HepG2 (cell line): ENCODE measurements at regions not wholly inside any gene's neighbourhood (a gene's known extent, or its start where the extent isn't known, plus 50 kb on each side); places are given as distances from the start of the nearest gene placed in this dataset.

ENCODE experiments used
- ATAC-seq: fragments of 200-7000 bp; cut with Tn5 transposase; 3 replicates; pipeline ENCODE4 v1.9.1; 2020; ENCODE audit warnings: mild to moderate bottlenecking, moderate library complexity
- BruUV-seq: library from RNA; stranded (reverse); fragments of 400-500 nt; replicated peaks from 2 replicates; lab custom pipeline; 2021; lab: Mats Ljungman, UMichigan
- CTCF ChIA-PET: fragments of 300-600 bp; formaldehyde crosslinking; extraction: SDS; loops from one replicate; lab custom pipeline; 2021; ENCODE audit warnings: low total read pairs, inconsistent platforms, low intra/inter-chr PET ratio; lab: Yijun Ruan, JAX
- POLR2A ChIA-PET: fragments of 350-600 bp; sonication (Branson Sonifier 250); formaldehyde crosslinking; loops from one replicate; lab custom pipeline; 2020; ENCODE audit warnings: antibody characterized with exemption, inconsistent platforms; lab: Yijun Ruan, JAX
- DNase-seq: peaks from one replicate; pipeline ENCODE4 v3.0.0-alpha.2; 2015; ENCODE audit warnings: low spot score
- FAIRE-seq: peaks from 3 replicates; lab custom pipeline; 2011; peaks lifted over from hg19 to GRCh38; lab: Jason Lieb, UNC
- H2AFZ ChIP-seq: one replicate; pipeline ENCODE4 v1.6.1; 2011; ENCODE audit warnings: low read length, inconsistent platforms
- H3K27ac ChIP-seq: fragments of 300-600 bp; 3 replicates; pipeline ENCODE4 v1.8.0; 2011; ENCODE audit warnings: mixed run types, mild to moderate bottlenecking, mixed read lengths, low read length, inconsistent platforms; ENCODE audit not compliant: insufficient read depth; ENCODE audit errors: extremely low read length
- H3K27me3 ChIP-seq, 2 experiments: fragments of 200-600 bp in 1 of 2; 2 replicates in 1 of 2; 3 replicates in 1 of 2; pipeline versions ENCODE4 v1.6.0 to v1.8.0; 2011; ENCODE audit warnings: low read length in 2 of 2, mild to moderate bottlenecking in 2 of 2, moderate library complexity in 2 of 2, inconsistent platforms in 1 of 2; ENCODE audit not compliant: insufficient read depth in 2 of 2, control insufficient read depth in 1 of 2
- H3K36me3 ChIP-seq, 2 experiments: fragments of 200-600 bp in 1 of 2; replicated peaks in 1 of 2; 2 replicates in 1 of 2; 3 replicates in 1 of 2; pipeline versions ENCODE4 v1.5.1 to v1.8.0; 2011; ENCODE audit warnings: low read length in 2 of 2, inconsistent platforms in 1 of 2; ENCODE audit not compliant: insufficient read depth in 2 of 2, control insufficient read depth in 1 of 2
- H3K4me1 ChIP-seq: 2 replicates; pipeline ENCODE4 v1.5.1; 2012; ENCODE audit warnings: low read length, inconsistent platforms; ENCODE audit not compliant: insufficient read depth
- H3K4me2 ChIP-seq: 2 replicates; pipeline ENCODE4 v1.6.0; 2011; ENCODE audit warnings: low read depth, low read length, inconsistent platforms
- H3K4me3 ChIP-seq, 3 experiments: fragments of 200-600 bp in 1 of 3; sonication (generic), shearing (Covaris generic) in 1 of 3; replicated peaks in 1 of 3; 2 replicates each; pipeline ENCODE4 v1.5.1; 2011 to 2016; ENCODE audit warnings: low read length in 3 of 3, inconsistent platforms in 2 of 3, low read depth in 2 of 3, mild to moderate bottlenecking in 2 of 3, control low read depth in 1 of 3, mixed read lengths in 1 of 3; ENCODE audit not compliant: insufficient read depth in 1 of 3
- H3K79me2 ChIP-seq: one replicate; pipeline ENCODE4 v1.6.1; 2011; ENCODE audit warnings: low read length, inconsistent platforms; ENCODE audit not compliant: insufficient read depth
- H3K9ac ChIP-seq: 2 replicates; pipeline ENCODE4 v1.6.0; 2011; ENCODE audit warnings: mild to moderate bottlenecking, low read depth, low read length, inconsistent platforms; ENCODE audit not compliant: insufficient read depth
- H3K9me3 ChIP-seq: 2 replicates; pipeline ENCODE4 v1.5.1; 2012; ENCODE audit warnings: mild to moderate bottlenecking, low read length
- H4K20me1 ChIP-seq: 2 replicates; pipeline ENCODE4 v1.6.0; 2011; ENCODE audit warnings: inconsistent platforms, mild to moderate bottlenecking, low read length, moderate library complexity; ENCODE audit not compliant: insufficient read depth
- AKAP8 ChIP-seq: sonication (generic); formaldehyde crosslinking; IDR thresholded peaks from 2 replicates; pipeline ENCODE4 v1.5.1; 2020; ENCODE audit warnings: mild to moderate bottlenecking, missing genetic modification reagents
- CHD2 ChIP-seq: IDR thresholded peaks from 2 replicates; pipeline ENCODE4 v1.6.1; 2011; ENCODE audit warnings: low read depth, low read length, improper control_type of control experiment
- CREM ChIP-seq, 2 experiments: sonication (generic) in 1 of 2; formaldehyde crosslinking in 1 of 2; IDR thresholded peaks; 2 replicates each; pipeline versions ENCODE4 v1.4.0 to v1.6.1; 2016 to 2020; ENCODE audit warnings: antibody characterized with exemption in 1 of 2, mild to moderate bottlenecking in 1 of 2, missing genetic modification reagents in 1 of 2
- FOXA3 ChIP-seq: IDR thresholded peaks from 2 replicates; pipeline ENCODE4 v1.6.1; 2016; ENCODE audit warnings: missing genetic modification reagents, missing compliant biosample characterization
- GZF1 ChIP-seq: sonication (generic); formaldehyde crosslinking; IDR thresholded peaks from 2 replicates; pipeline ENCODE4 v1.5.1; 2020; ENCODE audit warnings: mild to moderate bottlenecking, missing genetic modification reagents
- PHB2 ChIP-seq: fragments of 450-650 bp; IDR thresholded peaks from 2 replicates; pipeline ENCODE4 v1.6.1; 2018; ENCODE audit not compliant: partially characterized antibody
- ZBTB38 ChIP-seq: sonication (generic); formaldehyde crosslinking; IDR thresholded peaks from 2 replicates; pipeline ENCODE4 v1.5.1; 2020; ENCODE audit warnings: mild to moderate bottlenecking, missing genetic modification reagents
- ZNF136 ChIP-seq: sonication (generic); formaldehyde crosslinking; IDR thresholded peaks from 2 replicates; pipeline ENCODE4 v1.8.1; 2022; ENCODE audit warnings: low read depth, mild to moderate bottlenecking, moderate library complexity, missing genetic modification reagents
- ZNF720 ChIP-seq: sonication (generic); formaldehyde crosslinking; IDR thresholded peaks from 2 replicates; pipeline ENCODE4 v1.4.0; 2020; ENCODE audit warnings: missing genetic modification reagents
- WGBS: methylation state at CpG from one replicate; pipeline ENCODE4 v1.1.6; 2017; ENCODE audit warnings: low lambda C conversion rate; 5-methylcytosine and 5-hydroxymethylcytosine counted together
- in situ Hi-C: cut with HindIII; loops from 2 replicates; pipeline ENCODE4 v1.10.0; 2017; ENCODE audit warnings: low pct_unique_long_range_greater_than_20kb; ENCODE audit not compliant: extremely low pct_ligation_motif_present
- intact Hi-C: fragments of 100-400 bp; cut with micrococcal nuclease; formaldehyde crosslinking; loops from one replicate; pipeline ENCODE4 v1.10.0; 2022; ENCODE audit not compliant: unreplicated experiment
- TF ChIP-seq, protein P1 (sequence below): sonication (generic); formaldehyde crosslinking; IDR thresholded peaks from 2 replicates; pipeline ENCODE4 v1.5.1; 2020; ENCODE audit warnings: missing genetic modification reagents, mild to moderate bottlenecking, borderline replicate concordance
- TF ChIP-seq, protein P2 (sequence below): sonication (generic); formaldehyde crosslinking; IDR thresholded peaks from 2 replicates; pipeline ENCODE4 v1.9.0; 2021; ENCODE audit warnings: missing genetic modification reagents, mild to moderate bottlenecking, borderline replicate concordance
- TF ChIP-seq, protein P3 (sequence below): sonication (generic); formaldehyde crosslinking; IDR thresholded peaks from 2 replicates; pipeline ENCODE4 v1.4.0; 2020; ENCODE audit warnings: missing genetic modification reagents, mild to moderate bottlenecking, borderline replicate concordance

DNA sequence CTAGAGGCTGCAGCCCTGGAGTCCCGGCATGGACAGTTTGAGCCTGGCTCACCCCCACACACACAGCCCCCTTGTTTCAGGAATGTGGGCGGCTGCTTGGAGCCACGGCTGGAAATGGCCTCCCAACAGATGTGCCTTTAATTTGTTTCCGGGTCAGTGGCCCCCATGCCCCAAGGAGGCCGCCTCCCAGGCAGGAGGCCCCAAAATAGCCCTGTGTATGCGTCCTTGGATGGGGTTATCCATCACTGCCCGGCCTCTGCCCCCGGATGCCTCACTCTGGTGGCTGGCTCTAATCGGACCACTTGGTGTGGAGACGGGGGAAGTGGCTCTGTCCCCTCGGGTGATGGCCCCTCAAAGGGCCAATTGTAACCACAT lies 151.9 kb upstream of the MYCN start:
- no peak overlapping the region for H2AFZ ChIP-seq
- no peak overlapping the region for H3K9ac ChIP-seq
- H4K20me1 ChIP-seq, result no peaks in the 10 kb centered on the region; the same call in none of the 2 replicates
- FAIRE-seq (no peak), ATAC-seq (no peak)
- no peak overlapping the region for H3K27ac ChIP-seq
- no peak overlapping the region for H3K4me3 ChIP-seq
- no peaks in the 10 kb centered on the region for H3K4me1 ChIP-seq
- no peak overlapping the region for H3K4me2 ChIP-seq
- intact Hi-C loops (no loop called here), in situ Hi-C loops (no loop called here)
- ChIA-PET CTCF (no interaction called here), POLR2A (no interaction called here)
- WGBS, result 55% methylated on average over 5 of the region's 11 CpGs
- no peaks in the 10 kb centered on the region for H3K9me3 ChIP-seq
- H3K27me3 ChIP-seq, result peaks cover 2 to 36% of the 10 kb centered on the region in 2 experiments; a peak in 3 of 5 replicates
- no peaks in the 10 kb centered on the region for H3K36me3 ChIP-seq
- BruUV-seq, result no TSS peak
- no peaks in the 10 kb centered on the region for H3K79me2 ChIP-seq
- TF ChIP-seq, protein P1, sequence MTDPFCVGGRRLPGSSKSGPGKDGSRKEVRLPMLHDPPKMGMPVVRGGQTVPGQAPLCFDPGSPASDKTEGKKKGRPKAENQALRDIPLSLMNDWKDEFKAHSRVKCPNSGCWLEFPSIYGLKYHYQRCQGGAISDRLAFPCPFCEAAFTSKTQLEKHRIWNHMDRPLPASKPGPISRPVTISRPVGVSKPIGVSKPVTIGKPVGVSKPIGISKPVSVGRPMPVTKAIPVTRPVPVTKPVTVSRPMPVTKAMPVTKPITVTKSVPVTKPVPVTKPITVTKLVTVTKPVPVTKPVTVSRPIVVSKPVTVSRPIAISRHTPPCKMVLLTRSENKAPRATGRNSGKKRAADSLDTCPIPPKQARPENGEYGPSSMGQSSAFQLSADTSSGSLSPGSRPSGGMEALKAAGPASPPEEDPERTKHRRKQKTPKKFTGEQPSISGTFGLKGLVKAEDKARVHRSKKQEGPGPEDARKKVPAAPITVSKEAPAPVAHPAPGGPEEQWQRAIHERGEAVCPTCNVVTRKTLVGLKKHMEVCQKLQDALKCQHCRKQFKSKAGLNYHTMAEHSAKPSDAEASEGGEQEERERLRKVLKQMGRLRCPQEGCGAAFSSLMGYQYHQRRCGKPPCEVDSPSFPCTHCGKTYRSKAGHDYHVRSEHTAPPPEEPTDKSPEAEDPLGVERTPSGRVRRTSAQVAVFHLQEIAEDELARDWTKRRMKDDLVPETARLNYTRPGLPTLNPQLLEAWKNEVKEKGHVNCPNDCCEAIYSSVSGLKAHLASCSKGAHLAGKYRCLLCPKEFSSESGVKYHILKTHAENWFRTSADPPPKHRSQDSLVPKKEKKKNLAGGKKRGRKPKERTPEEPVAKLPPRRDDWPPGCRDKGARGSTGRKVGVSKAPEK, result no peak
- TF ChIP-seq CHD2 (no peak), AKAP8 (CRISPR knock-in tag) (no peak), ZNF136 (CRISPR knock-in tag) (no peak), GZF1 (CRISPR knock-in tag) (no peak), ZNF720 (CRISPR knock-in tag) (no peak), FOXA3 (CRISPR knock-in tag) (no peak), ZBTB38 (no peak), PHB2 (no peak), CREM (IDR thresholded peaks at IDR 0.05) (no peak), CREM (CRISPR knock-in tag; IDR thresholded peaks at IDR 0.05) (no peak)
- TF ChIP-seq, protein P2, sequence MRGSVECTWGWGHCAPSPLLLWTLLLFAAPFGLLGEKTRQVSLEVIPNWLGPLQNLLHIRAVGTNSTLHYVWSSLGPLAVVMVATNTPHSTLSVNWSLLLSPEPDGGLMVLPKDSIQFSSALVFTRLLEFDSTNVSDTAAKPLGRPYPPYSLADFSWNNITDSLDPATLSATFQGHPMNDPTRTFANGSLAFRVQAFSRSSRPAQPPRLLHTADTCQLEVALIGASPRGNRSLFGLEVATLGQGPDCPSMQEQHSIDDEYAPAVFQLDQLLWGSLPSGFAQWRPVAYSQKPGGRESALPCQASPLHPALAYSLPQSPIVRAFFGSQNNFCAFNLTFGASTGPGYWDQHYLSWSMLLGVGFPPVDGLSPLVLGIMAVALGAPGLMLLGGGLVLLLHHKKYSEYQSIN (CRISPR knock-in tag), result no peak
- TF ChIP-seq, protein P3, sequence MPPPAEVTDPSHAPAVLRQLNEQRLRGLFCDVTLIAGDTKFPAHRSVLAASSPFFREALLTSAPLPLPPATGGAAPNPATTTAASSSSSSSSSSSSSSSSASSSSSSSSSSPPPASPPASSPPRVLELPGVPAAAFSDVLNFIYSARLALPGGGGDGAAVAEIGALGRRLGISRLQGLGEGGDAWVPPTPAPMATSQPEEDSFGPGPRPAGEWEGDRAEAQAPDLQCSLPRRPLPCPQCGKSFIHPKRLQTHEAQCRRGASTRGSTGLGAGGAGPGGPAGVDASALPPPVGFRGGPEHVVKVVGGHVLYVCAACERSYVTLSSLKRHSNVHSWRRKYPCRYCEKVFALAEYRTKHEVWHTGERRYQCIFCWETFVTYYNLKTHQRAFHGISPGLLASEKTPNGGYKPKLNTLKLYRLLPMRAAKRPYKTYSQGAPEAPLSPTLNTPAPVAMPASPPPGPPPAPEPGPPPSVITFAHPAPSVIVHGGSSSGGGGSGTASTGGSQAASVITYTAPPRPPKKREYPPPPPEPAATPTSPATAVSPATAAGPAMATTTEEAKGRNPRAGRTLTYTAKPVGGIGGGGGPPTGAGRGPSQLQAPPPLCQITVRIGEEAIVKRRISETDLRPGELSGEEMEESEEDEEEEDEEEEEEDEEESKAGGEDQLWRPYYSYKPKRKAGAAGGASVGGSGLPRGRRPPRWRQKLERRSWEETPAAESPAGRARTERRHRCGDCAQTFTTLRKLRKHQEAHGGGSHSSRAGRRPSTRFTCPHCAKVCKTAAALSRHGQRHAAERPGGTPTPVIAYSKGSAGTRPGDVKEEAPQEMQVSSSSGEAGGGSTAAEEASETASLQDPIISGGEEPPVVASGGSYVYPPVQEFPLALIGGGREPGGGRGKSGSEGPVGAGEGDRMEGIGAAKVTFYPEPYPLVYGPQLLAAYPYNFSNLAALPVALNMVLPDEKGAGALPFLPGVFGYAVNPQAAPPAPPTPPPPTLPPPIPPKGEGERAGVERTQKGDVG, result no peak
- TF ChIP-seq, all 625 proteins: peak for 0
- DNase-seq, result no peak
